GM12891 (cell line): ENCODE measurements at regions not wholly inside any gene's neighbourhood (a gene's known extent, or its start where the extent isn't known, plus 50 kb on each side); places are given as distances from the start of the nearest gene placed in this dataset.
A peak's percentile ranks its signal among the peaks of the same experiment; 100 is the strongest.

Experiments used
- DNase-seq: peaks from one replicate; pipeline ENCODE4 v3.0.0; 2011; ENCODE audit warnings: low spot score; ENCODE audit not compliant: insufficient read length
- FAIRE-seq: peaks from 2 replicates; lab custom pipeline; 2011; peaks lifted over from hg19 to GRCh38; lab: Jason Lieb, UNC
- PAX5 ChIP-seq: IDR thresholded peaks from 2 replicates; pipeline ENCODE4 v1.6.1; 2011; ENCODE audit warnings: low read length, moderate library complexity, mild to moderate bottlenecking; ENCODE audit not compliant: insufficient read depth, severe bottlenecking
- POLR2A ChIP-seq: IDR thresholded peaks from 2 replicates; pipeline ENCODE4 v1.6.1; 2011; ENCODE audit warnings: low read depth, low read length, control low read depth
- POLR2AphosphoS5 ChIP-seq: IDR thresholded peaks from 2 replicates; pipeline ENCODE4 v1.6.1; 2011; ENCODE audit warnings: low read depth, low read length, control low read depth
- POU2F2 ChIP-seq: IDR thresholded peaks from 2 replicates; pipeline ENCODE4 v1.6.1; 2011; ENCODE audit warnings: low read depth, mild to moderate bottlenecking, control low read depth, low read length, moderate library complexity
- SPI1 ChIP-seq: IDR thresholded peaks from 2 replicates; pipeline ENCODE4 v1.6.1; 2011; ENCODE audit warnings: low read depth, low read length, control low read depth
- TAF1 ChIP-seq: IDR thresholded peaks from 2 replicates; pipeline ENCODE4 v1.6.1; 2011; ENCODE audit warnings: low read depth, low read length, control low read depth

GRCh38 chr4:35695421-35695820 is 548.9 kb downstream of the ARAP2 start:
- no peak for TF ChIP-seq PAX5
- TF ChIP-seq TAF1: no peak
- TF ChIP-seq SPI1: no peak
- no peak for TF ChIP-seq POLR2A
- TF ChIP-seq POLR2AphosphoS5: no peak
- no peak for TF ChIP-seq POU2F2
- DNase-seq: no peak
- FAIRE-seq: no peak

GRCh38 chr4:35697210-35697736 is 547.0 kb downstream of the ARAP2 start:
- FAIRE-seq (no peak), DNase-seq (no peak)
- TF ChIP-seq TAF1: no peak
- no peak for TF ChIP-seq PAX5
- TF ChIP-seq POLR2A: no peak
- TF ChIP-seq POLR2AphosphoS5: no peak
- TF ChIP-seq POU2F2: no peak
- TF ChIP-seq SPI1: no peak

GRCh38 chr4:35700663-35701062 is 543.7 kb downstream of the ARAP2 start:
- DNase-seq (no peak), FAIRE-seq (no peak)
- TF ChIP-seq PAX5 (no peak), SPI1 (peak; percentile 53; the same call in 1 of the 2 replicates)

GRCh38 chr4:35709080-35709479 is 535.2 kb downstream of the ARAP2 start:
- no peak for DNase-seq
- TF ChIP-seq POLR2AphosphoS5 (no peak), POU2F2 (no peak), SPI1 (no peak), TAF1 (no peak), POLR2A (no peak), PAX5 (no peak)
- FAIRE-seq: no peak

GRCh38 chr4:35710343-35710742 is 534.0 kb downstream of the ARAP2 start:
- FAIRE-seq: no peak
- TF ChIP-seq PAX5 (no peak), POLR2AphosphoS5 (no peak), POU2F2 (no peak), SPI1 (no peak), TAF1 (no peak)
- DNase-seq: no peak

- FAIRE-seq (no peak), DNase-seq (no peak)
- TF ChIP-seq SPI1 (no peak), POU2F2 (no peak), PAX5 (no peak), POLR2AphosphoS5 (no peak), POLR2A (no peak), TAF1 (no peak)
Measured at GRCh38 chr4:35711127-35711526, 533.2 kb downstream of the ARAP2 start.

- DNase-seq (no peak), FAIRE-seq (no peak)
- TF ChIP-seq SPI1 (no peak), TAF1 (no peak), POU2F2 (no peak), POLR2A (no peak), PAX5 (no peak), POLR2AphosphoS5 (no peak)
Measured at GRCh38 chr4:35723973-35724372, 520.3 kb downstream of the ARAP2 start.

- DNase-seq (no peak), FAIRE-seq (no peak)
- TF ChIP-seq PAX5 (no peak), TAF1 (no peak), POLR2AphosphoS5 (no peak), POLR2A (no peak), POU2F2 (no peak), SPI1 (no peak)
Measured at GRCh38 chr4:35725131-35725530, 519.2 kb downstream of the ARAP2 start.

- TF ChIP-seq SPI1 (no peak), PAX5 (no peak), POLR2AphosphoS5 (no peak), POU2F2 (no peak), POLR2A (no peak), TAF1 (no peak)
- no peak for FAIRE-seq
- DNase-seq: no peak
Measured at GRCh38 chr4:35730414-35730813, 513.9 kb downstream of the ARAP2 start.

- TF ChIP-seq PAX5 (no peak), SPI1 (no peak), POLR2A (no peak), POU2F2 (no peak), TAF1 (no peak), POLR2AphosphoS5 (no peak)
- DNase-seq (no peak), FAIRE-seq (no peak)
Measured at GRCh38 chr4:35734381-35735098, 509.8 kb downstream of the ARAP2 start.
